CD4-positive, alpha-beta T cell treated with Interleukin-4 for 4 hours (primary cell): ENCODE measurements at regions not wholly inside any gene's neighbourhood (a gene's known extent, or its start where the extent isn't known, plus 50 kb on each side); places are given as distances from the start of the nearest gene placed in this dataset.
"Not testable (repeated sequence)": the region's sequence is repeated elsewhere in the genome, so short reads cannot be mapped to it uniquely, and the experiment has no call there.

Source experiments
- DNase-seq: peaks from one replicate; pipeline ENCODE4 v3.0.0-alpha.2; 2020

GRCh38 chr20:52049001-52049731, 142.4 kb downstream of the ZFP64 start:
- no peak for DNase-seq

GRCh38 chr20:52047811-52048764, 143.5 kb downstream of the ZFP64 start:
- peak; percentile 17 for DNase-seq

GRCh38 chr20:52041966-52042365, 149.6 kb downstream of the ZFP64 start:
- DNase-seq: no peak

- DNase-seq: no peak
Observed at GRCh38 chr20:52039790-52040189, 151.8 kb downstream of the ZFP64 start.

- DNase-seq: not testable (repeated sequence)
Observed at GRCh38 chr20:52038632-52039031, 152.9 kb downstream of the ZFP64 start.

GRCh38 chr20:52037370-52037769, 154.2 kb downstream of the ZFP64 start:
- DNase-seq: no peak

- DNase-seq: no peak
Observed at GRCh38 chr20:52035977-52036376, 155.6 kb downstream of the ZFP64 start.

- DNase-seq: no peak
Observed at GRCh38 chr20:52035498-52035897, 156.1 kb downstream of the ZFP64 start.

- DNase-seq: no peak
Observed at GRCh38 chr20:52034581-52034980, 157.0 kb downstream of the ZFP64 start.

GRCh38 chr20:52033313-52033712, 158.3 kb downstream of the ZFP64 start:
- DNase-seq: no peak

- not testable (repeated sequence) for DNase-seq
Observed at GRCh38 chr20:52032304-52032683, 159.3 kb downstream of the ZFP64 start.

GRCh38 chr20:52031563-52032303, 159.8 kb downstream of the ZFP64 start:
- DNase-seq: peak; percentile 51

- DNase-seq: no peak
Observed at GRCh38 chr20:52031206-52031562, 160.4 kb downstream of the ZFP64 start.

- not testable (repeated sequence) for DNase-seq
Observed at GRCh38 chr20:52029129-52029528, 162.4 kb downstream of the ZFP64 start.

- no peak for DNase-seq
Observed at GRCh38 chr20:52025938-52026337, 165.6 kb downstream of the ZFP64 start.

- DNase-seq: no peak
Observed at GRCh38 chr20:52019313-52019712, 172.3 kb downstream of the ZFP64 start.

- no peak for DNase-seq
Observed at GRCh38 chr20:52017669-52018317, 173.8 kb downstream of the ZFP64 start.

GRCh38 chr20:52016022-52016421, 175.6 kb downstream of the ZFP64 start:
- no peak for DNase-seq

- DNase-seq: no peak
Observed at GRCh38 chr20:52015155-52015554, 176.4 kb downstream of the ZFP64 start.

GRCh38 chr20:52012079-52012478, 179.5 kb downstream of the ZFP64 start:
- DNase-seq: no peak

- no peak for DNase-seq
Observed at GRCh38 chr20:52011093-52011492, 180.5 kb downstream of the ZFP64 start.

GRCh38 chr20:52010541-52010940, 181.0 kb downstream of the ZFP64 start:
- no peak for DNase-seq

GRCh38 chr20:52008874-52009273, 182.7 kb downstream of the ZFP64 start:
- no peak for DNase-seq
